HCT116 (cell line): ENCODE measurements at regions not wholly inside any gene's neighbourhood (a gene's known extent, or its start where the extent isn't known, plus 50 kb on each side); places are given as distances from the start of the nearest gene placed in this dataset.

Experiments
- ATAC-seq: fragments of 200-7000 bp; cut with Tn5 transposase; 2 replicates; pipeline ENCODE4 v1.9.1; 2020; ENCODE audit warnings: mild to moderate bottlenecking, moderate library complexity
- BruUV-seq: library from RNA; stranded (reverse); fragments of 400-500 nt; replicated peaks from 2 replicates; lab custom pipeline; 2021; lab: Mats Ljungman, UMichigan
- CTCF ChIA-PET: fragments of 300-600 bp; sonication (Branson Sonifier 250); formaldehyde crosslinking; loops from one replicate; lab custom pipeline; 2021; ENCODE audit warnings: antibody characterized with exemption; lab: Charles Lee
- POLR2A ChIA-PET: fragments of 300-600, 350-600 bp; sonication (Branson Sonifier 250); formaldehyde crosslinking; loops from one replicate; lab custom pipeline; 2021; ENCODE audit warnings: antibody characterized with exemption; lab: Charles Lee
- RAD21 ChIA-PET, 2 experiments: fragments of 300-600 bp; sonication (Branson Sonifier 250); formaldehyde crosslinking; loops; one replicate each; lab custom pipeline; 2023; ENCODE audit warnings: low total read pairs in 2 of 2; ENCODE audit not compliant: uncharacterized antibody in 2 of 2, unreplicated experiment in 2 of 2, low non-redundant PET in 1 of 2; lab: Charles Lee
- DNase-seq: peaks from one replicate; pipeline ENCODE4 v3.0.0-alpha.2; 2010; ENCODE audit warnings: low read depth, low spot score
- H2AFZ ChIP-seq: fragments of 200-600 bp; shearing (Covaris generic), sonication (generic); 2 replicates; pipeline ENCODE4 v1.6.1; 2017; ENCODE audit warnings: low read depth, mixed run types, mixed read lengths, antibody characterized with exemption, low read length; ENCODE audit not compliant: poor library complexity, severe bottlenecking
- H3K27ac ChIP-seq: 2 replicates; pipeline ENCODE4 v1.5.1; 2012; ENCODE audit warnings: low read depth, low read length
- H3K27me3 ChIP-seq: fragments of 200-600 bp; sonication (generic); 2 replicates; pipeline ENCODE4 v1.6.1; 2016; ENCODE audit warnings: mixed run types, low read length, mixed read lengths; ENCODE audit not compliant: insufficient read depth
- H3K36me3 ChIP-seq, 2 experiments: fragments of 200-500 bp in 1 of 2; fragments of 200-600 bp in 1 of 2; sonication (Bioruptor generic) in 1 of 2; sonication (generic) in 1 of 2; 2 replicates each; pipeline versions ENCODE4 v1.5.1 to v1.6.1; 2014 to 2016; ENCODE audit warnings: low read length in 2 of 2, inconsistent platforms in 1 of 2, mixed read lengths in 1 of 2, mixed run types in 1 of 2; ENCODE audit not compliant: insufficient read depth in 2 of 2, control insufficient read depth in 1 of 2
- H3K4me1 ChIP-seq, 2 experiments: fragments of 200-600 bp in 1 of 2; sonication (generic) in 1 of 2; 2 replicates each; pipeline versions ENCODE4 v1.5.1 to v1.6.1; 2012 to 2017; ENCODE audit warnings: low read length in 2 of 2, inconsistent platforms in 1 of 2, mild to moderate bottlenecking in 1 of 2, mixed read lengths in 1 of 2, mixed run types in 1 of 2, moderate library complexity in 1 of 2; ENCODE audit not compliant: insufficient read depth in 2 of 2, control insufficient read depth in 1 of 2
- H3K4me2 ChIP-seq: fragments of 200-600 bp; sonication (generic); 2 replicates; pipeline ENCODE4 v1.6.1; 2017; ENCODE audit warnings: mixed run types, low read length, mixed read lengths
- H3K4me3 ChIP-seq, 2 experiments: fragments of 200-600 bp in 1 of 2; sonication (generic) in 1 of 2; replicated peaks in 1 of 2; 2 replicates each; pipeline ENCODE4 v1.5.1; 2011 to 2016; ENCODE audit warnings: low read length in 2 of 2, control low read depth in 1 of 2, low read depth in 1 of 2, mild to moderate bottlenecking in 1 of 2, mixed read lengths in 1 of 2, mixed run types in 1 of 2
- H3K79me2 ChIP-seq: fragments of 200-600 bp; sonication (generic); 2 replicates; pipeline ENCODE4 v1.6.1; 2017; ENCODE audit warnings: mild to moderate bottlenecking, mixed run types, low read length, moderate library complexity, mixed read lengths; ENCODE audit not compliant: insufficient read depth
- H3K9ac ChIP-seq: fragments of 200-600 bp; sonication (generic); 2 replicates; pipeline ENCODE4 v1.6.1; 2016; ENCODE audit warnings: low read length, mixed read lengths
- H3K9me2 ChIP-seq: fragments of 200-600 bp; sonication (generic), shearing (Covaris generic); 2 replicates; pipeline ENCODE4 v1.6.1; 2017; ENCODE audit warnings: mixed run types, mild to moderate bottlenecking, moderate library complexity; ENCODE audit not compliant: insufficient read depth
- H3K9me3 ChIP-seq, 2 experiments: fragments of 200-500 bp in 1 of 2; fragments of 200-600 bp in 1 of 2; sonication (Bioruptor generic) in 1 of 2; sonication (generic) in 1 of 2; 2 replicates each; pipeline ENCODE4 v1.6.1; 2014 to 2017; ENCODE audit warnings: low read length in 2 of 2, mixed read lengths in 2 of 2, inconsistent platforms in 1 of 2, low read depth in 1 of 2, mild to moderate bottlenecking in 1 of 2, mixed run types in 1 of 2, moderate library complexity in 1 of 2; ENCODE audit not compliant: control insufficient read depth in 1 of 2, insufficient read depth in 1 of 2
- H4K20me1 ChIP-seq: fragments of 200-600 bp; sonication (generic), shearing (Covaris generic); 2 replicates; pipeline ENCODE4 v1.6.1; 2017; ENCODE audit warnings: mixed run types, mild to moderate bottlenecking, moderate library complexity; ENCODE audit not compliant: insufficient read depth
- CBX3 ChIP-seq: IDR thresholded peaks from 2 replicates; pipeline ENCODE4 v1.6.1; 2012; ENCODE audit warnings: low read depth
- CEBPB ChIP-seq: IDR thresholded peaks from 2 replicates; pipeline ENCODE4 v1.6.1; 2012; ENCODE audit warnings: low read depth
- EGR1 ChIP-seq: IDR thresholded peaks from 2 replicates; pipeline ENCODE4 v1.6.1; 2012; ENCODE audit warnings: low read depth
- EZH2 ChIP-seq: fragments of 200-600 bp; sonication (generic); IDR thresholded peaks from 2 replicates; pipeline ENCODE4 v1.6.1; 2017; ENCODE audit warnings: antibody characterized with exemption, mixed run types
- EZH2phosphoT487 ChIP-seq: fragments of 200-600 bp; IDR thresholded peaks from 2 replicates; pipeline ENCODE4 v1.6.1; 2018; ENCODE audit warnings: antibody characterized with exemption, borderline replicate concordance
- FOSL1 ChIP-seq: IDR thresholded peaks from 2 replicates; pipeline ENCODE4 v1.6.1; 2012; ENCODE audit warnings: low read depth
- JUND ChIP-seq: IDR thresholded peaks from 2 replicates; pipeline ENCODE4 v1.6.1; 2012
- POLR2A ChIP-seq: IDR thresholded peaks from 2 replicates; pipeline ENCODE4 v1.7.0; 2011; ENCODE audit warnings: borderline replicate concordance; ENCODE audit not compliant: insufficient read depth, insufficient read length; ENCODE audit errors: extremely low read depth
- POLR2AphosphoS5 ChIP-seq: IDR thresholded peaks from 2 replicates; pipeline ENCODE4 v1.6.1; 2011; ENCODE audit warnings: mild to moderate bottlenecking, low read depth, low read length, moderate library complexity
- SIN3A ChIP-seq: IDR thresholded peaks from 2 replicates; pipeline ENCODE4 v1.6.1; 2012; ENCODE audit warnings: low read depth
- SP1 ChIP-seq: IDR thresholded peaks from 2 replicates; pipeline ENCODE4 v1.6.1; 2012; ENCODE audit warnings: low read depth
- SRF ChIP-seq: IDR thresholded peaks from 2 replicates; pipeline ENCODE4 v1.6.1; 2012; ENCODE audit warnings: low read depth
- TCF7L2 ChIP-seq: IDR thresholded peaks from 2 replicates; pipeline ENCODE4 v1.7.0; 2011; ENCODE audit warnings: borderline replicate concordance, inconsistent platforms; ENCODE audit not compliant: insufficient read depth, insufficient read length; ENCODE audit errors: extremely low read depth
- YY1 ChIP-seq: IDR thresholded peaks from 2 replicates; pipeline ENCODE4 v1.6.1; 2011; ENCODE audit warnings: low read length, low read depth, moderate library complexity, mild to moderate bottlenecking; ENCODE audit not compliant: insufficient replicate concordance; ENCODE audit errors: extremely low read depth
- ZFX ChIP-seq: fragments of 450-650 bp; IDR thresholded peaks from 2 replicates; pipeline ENCODE4 v1.6.1; 2017
- ZNF274 ChIP-seq: fragments of 200-500 bp; sonication (Bioruptor generic); IDR thresholded peaks from 2 replicates; pipeline ENCODE4 v1.6.1; 2014; ENCODE audit warnings: mild to moderate bottlenecking, low read depth, low read length, inconsistent platforms
- intact Hi-C: fragments of 100-400 bp; cut with micrococcal nuclease; formaldehyde crosslinking; loops from 2 replicates; pipeline ENCODE4 v1.10.0; 2022
- TF ChIP-seq, protein P1 (sequence below): IDR thresholded peaks from 2 replicates; pipeline ENCODE4 v1.6.1; 2012
- TF ChIP-seq, protein P2 (sequence below), 3 experiments: fragments of 200-600 bp in 1 of 3; sonication (generic) in 1 of 3; IDR thresholded peaks in 2 of 3; conservative IDR thresholded peaks in 1 of 3; 2 replicates each; pipeline ENCODE4 v1.5.1; 2012 to 2017; ENCODE audit warnings: low read depth in 2 of 3, low read length in 2 of 3, antibody characterized with exemption in 1 of 3, borderline replicate concordance in 1 of 3, control low read depth in 1 of 3, mild to moderate bottlenecking in 1 of 3, mixed read lengths in 1 of 3, mixed run types in 1 of 3, moderate library complexity in 1 of 3; ENCODE audit not compliant: insufficient read depth in 1 of 3
- TF ChIP-seq, protein P3 (sequence below): IDR thresholded peaks from 2 replicates; pipeline ENCODE4 v1.6.1; 2011; ENCODE audit warnings: mild to moderate bottlenecking, low read length, moderate library complexity; ENCODE audit not compliant: insufficient replicate concordance; ENCODE audit errors: extremely low read depth
- TF ChIP-seq, protein P4 (sequence below): IDR thresholded peaks from 2 replicates; pipeline ENCODE4 v1.6.1; 2012

DNA sequence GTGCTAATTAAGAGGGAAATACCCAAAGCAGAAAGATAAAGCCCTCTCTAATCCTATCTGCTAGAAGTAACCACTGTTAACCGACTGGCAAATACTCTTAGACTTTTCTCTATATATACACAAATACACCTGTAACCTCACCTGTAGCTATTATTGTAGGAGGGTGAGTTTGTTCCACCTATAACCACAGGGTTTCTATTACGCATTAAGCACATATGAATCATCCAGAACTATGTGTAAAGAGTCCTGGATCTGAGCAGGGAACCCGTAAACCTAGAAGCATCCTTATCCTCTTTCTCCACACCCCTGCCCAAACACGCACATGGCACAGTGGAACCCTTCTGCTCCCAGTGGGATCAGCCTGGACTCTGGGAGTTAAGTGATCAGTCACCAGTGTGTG is 172.8 kb upstream of the C2CD4B start:
- intact Hi-C loops: no loop called here
- no peak overlapping the region for H2AFZ ChIP-seq
- CTCF ChIA-PET: no interaction called here
- H3K4me3 ChIP-seq: no peak overlapping the region
- H3K4me2 ChIP-seq: no peak overlapping the region
- H4K20me1 ChIP-seq: no peaks in the 10 kb centered on the region
- BruUV-seq: no TSS peak
- H3K4me1 ChIP-seq: no peaks in the 10 kb centered on the region
- TF ChIP-seq SP1 (no peak), POLR2AphosphoS5 (no peak), EZH2phosphoT487 (no peak), CEBPB (no peak), YY1 (no peak), JUND (no peak), ZFX (no peak), EGR1 (no peak), SIN3A (no peak), POLR2A (no peak), FOSL1 (no peak), TCF7L2 (no peak), EZH2 (no peak), ZNF274 (no peak), SRF (no peak), CBX3 (no peak)
- TF ChIP-seq, protein P1, sequence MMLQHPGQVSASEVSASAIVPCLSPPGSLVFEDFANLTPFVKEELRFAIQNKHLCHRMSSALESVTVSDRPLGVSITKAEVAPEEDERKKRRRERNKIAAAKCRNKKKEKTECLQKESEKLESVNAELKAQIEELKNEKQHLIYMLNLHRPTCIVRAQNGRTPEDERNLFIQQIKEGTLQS: no peak
- TF ChIP-seq, protein P2, sequence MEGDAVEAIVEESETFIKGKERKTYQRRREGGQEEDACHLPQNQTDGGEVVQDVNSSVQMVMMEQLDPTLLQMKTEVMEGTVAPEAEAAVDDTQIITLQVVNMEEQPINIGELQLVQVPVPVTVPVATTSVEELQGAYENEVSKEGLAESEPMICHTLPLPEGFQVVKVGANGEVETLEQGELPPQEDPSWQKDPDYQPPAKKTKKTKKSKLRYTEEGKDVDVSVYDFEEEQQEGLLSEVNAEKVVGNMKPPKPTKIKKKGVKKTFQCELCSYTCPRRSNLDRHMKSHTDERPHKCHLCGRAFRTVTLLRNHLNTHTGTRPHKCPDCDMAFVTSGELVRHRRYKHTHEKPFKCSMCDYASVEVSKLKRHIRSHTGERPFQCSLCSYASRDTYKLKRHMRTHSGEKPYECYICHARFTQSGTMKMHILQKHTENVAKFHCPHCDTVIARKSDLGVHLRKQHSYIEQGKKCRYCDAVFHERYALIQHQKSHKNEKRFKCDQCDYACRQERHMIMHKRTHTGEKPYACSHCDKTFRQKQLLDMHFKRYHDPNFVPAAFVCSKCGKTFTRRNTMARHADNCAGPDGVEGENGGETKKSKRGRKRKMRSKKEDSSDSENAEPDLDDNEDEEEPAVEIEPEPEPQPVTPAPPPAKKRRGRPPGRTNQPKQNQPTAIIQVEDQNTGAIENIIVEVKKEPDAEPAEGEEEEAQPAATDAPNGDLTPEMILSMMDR (IDR thresholded peaks at IDR 0.05 in 2 of 3, conservative IDR thresholded peaks at IDR 0.05 in 1 of 3; ENCODE audit: borderline replicate concordance in 1 of 3, insufficient read depth in 1 of 3, low read depth in 2 of 3, low read length in 2 of 3): no peak
- TF ChIP-seq, protein P3, sequence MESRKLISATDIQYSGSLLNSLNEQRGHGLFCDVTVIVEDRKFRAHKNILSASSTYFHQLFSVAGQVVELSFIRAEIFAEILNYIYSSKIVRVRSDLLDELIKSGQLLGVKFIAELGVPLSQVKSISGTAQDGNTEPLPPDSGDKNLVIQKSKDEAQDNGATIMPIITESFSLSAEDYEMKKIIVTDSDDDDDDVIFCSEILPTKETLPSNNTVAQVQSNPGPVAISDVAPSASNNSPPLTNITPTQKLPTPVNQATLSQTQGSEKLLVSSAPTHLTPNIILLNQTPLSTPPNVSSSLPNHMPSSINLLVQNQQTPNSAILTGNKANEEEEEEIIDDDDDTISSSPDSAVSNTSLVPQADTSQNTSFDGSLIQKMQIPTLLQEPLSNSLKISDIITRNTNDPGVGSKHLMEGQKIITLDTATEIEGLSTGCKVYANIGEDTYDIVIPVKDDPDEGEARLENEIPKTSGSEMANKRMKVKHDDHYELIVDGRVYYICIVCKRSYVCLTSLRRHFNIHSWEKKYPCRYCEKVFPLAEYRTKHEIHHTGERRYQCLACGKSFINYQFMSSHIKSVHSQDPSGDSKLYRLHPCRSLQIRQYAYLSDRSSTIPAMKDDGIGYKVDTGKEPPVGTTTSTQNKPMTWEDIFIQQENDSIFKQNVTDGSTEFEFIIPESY: no peak
- TF ChIP-seq, protein P4, sequence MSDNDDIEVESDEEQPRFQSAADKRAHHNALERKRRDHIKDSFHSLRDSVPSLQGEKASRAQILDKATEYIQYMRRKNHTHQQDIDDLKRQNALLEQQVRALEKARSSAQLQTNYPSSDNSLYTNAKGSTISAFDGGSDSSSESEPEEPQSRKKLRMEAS: no peak
- RAD21 ChIA-PET: no interaction called here
- POLR2A ChIA-PET: no interaction called here
- ATAC-seq (no peak), DNase-seq (no peak)
- H3K27me3 ChIP-seq: no peaks in the 10 kb centered on the region
- no peaks in the 10 kb centered on the region for H3K36me3 ChIP-seq
- no peak overlapping the region for H3K9ac ChIP-seq
- no peaks in the 10 kb centered on the region for H3K79me2 ChIP-seq
- no peak overlapping the region for H3K27ac ChIP-seq
- no peaks in the 10 kb centered on the region for H3K9me3 ChIP-seq
- no peaks in the 10 kb centered on the region for H3K9me2 ChIP-seq
